HEK293 (cell line): ENCODE measurements at regions not wholly inside any gene's neighbourhood (a gene's known extent, or its start where the extent isn't known, plus 50 kb on each side); places are given as distances from the start of the nearest gene placed in this dataset.

Experiments used
- MYNN ChIP-seq: fragments of 450-650 bp; formaldehyde crosslinking; IDR thresholded peaks from 2 replicates; pipeline ENCODE4 v1.5.1; 2016; ENCODE audit warnings: missing biosample characterization, missing genetic modification characterization, borderline replicate concordance
- TCF7L2 ChIP-seq: IDR thresholded peaks from 2 replicates; pipeline ENCODE4 v1.6.1; 2011; ENCODE audit warnings: low read depth, mild to moderate bottlenecking, inconsistent platforms, low read length, moderate library complexity, borderline replicate concordance
- YY2 ChIP-seq: fragments of 450-650 bp; formaldehyde crosslinking; IDR thresholded peaks from 2 replicates; pipeline ENCODE4 v1.5.1; 2016; ENCODE audit warnings: missing biosample characterization, missing genetic modification characterization
- ZFP37 ChIP-seq: fragments of 450-650 bp; formaldehyde crosslinking; IDR thresholded peaks from 2 replicates; pipeline ENCODE4 v1.5.1; 2016; ENCODE audit warnings: missing biosample characterization, missing genetic modification characterization
- ZNF146 ChIP-seq: fragments of 450-650 bp; formaldehyde crosslinking; IDR thresholded peaks from 2 replicates; pipeline ENCODE4 v1.5.1; 2016; ENCODE audit warnings: missing biosample characterization, missing genetic modification characterization
- ZNF16 ChIP-seq: fragments of 450-650 bp; formaldehyde crosslinking; IDR thresholded peaks from 2 replicates; pipeline ENCODE4 v1.5.1; 2016; ENCODE audit warnings: low read depth, missing biosample characterization, missing genetic modification characterization
- ZNF394 ChIP-seq: fragments of 450-650 bp; formaldehyde crosslinking; IDR thresholded peaks from 2 replicates; pipeline ENCODE4 v1.5.1; 2016; ENCODE audit warnings: missing biosample characterization, missing genetic modification characterization, mild to moderate bottlenecking, moderate library complexity, borderline replicate concordance
- ZNF776 ChIP-seq: fragments of 450-650 bp; formaldehyde crosslinking; IDR thresholded peaks from 2 replicates; pipeline ENCODE4 v1.5.0; 2017; ENCODE audit warnings: missing biosample characterization, missing genetic modification characterization, borderline replicate concordance
- ZSCAN16 ChIP-seq: fragments of 450-650 bp; formaldehyde crosslinking; IDR thresholded peaks from 2 replicates; pipeline ENCODE4 v1.5.1; 2016; ENCODE audit warnings: missing biosample characterization, missing genetic modification characterization
- TF ChIP-seq, protein P1 (sequence below): fragments of 450-650 bp; formaldehyde crosslinking; IDR thresholded peaks from 2 replicates; pipeline ENCODE4 v1.5.1; 2016; ENCODE audit warnings: missing biosample characterization, missing genetic modification characterization
- TF ChIP-seq, protein P2 (sequence below): fragments of 450-650 bp; formaldehyde crosslinking; IDR thresholded peaks from 2 replicates; pipeline ENCODE4 v1.5.1; 2016; ENCODE audit warnings: missing biosample characterization, missing genetic modification characterization
- TF ChIP-seq, protein P3 (sequence below): fragments of 450-650 bp; IDR thresholded peaks from 2 replicates; pipeline ENCODE4 v1.5.1; 2018; ENCODE audit warnings: missing biosample characterization, missing genetic modification characterization
- TF ChIP-seq, protein P4 (sequence below): fragments of 450-650 bp; formaldehyde crosslinking; IDR thresholded peaks from 2 replicates; pipeline ENCODE4 v1.5.1; 2016; ENCODE audit warnings: missing biosample characterization, missing genetic modification characterization
- TF ChIP-seq, protein P5 (sequence below): fragments of 450-650 bp; formaldehyde crosslinking; IDR thresholded peaks from 2 replicates; pipeline ENCODE4 v1.5.1; 2017; ENCODE audit warnings: missing biosample characterization, missing genetic modification characterization

DNA sequence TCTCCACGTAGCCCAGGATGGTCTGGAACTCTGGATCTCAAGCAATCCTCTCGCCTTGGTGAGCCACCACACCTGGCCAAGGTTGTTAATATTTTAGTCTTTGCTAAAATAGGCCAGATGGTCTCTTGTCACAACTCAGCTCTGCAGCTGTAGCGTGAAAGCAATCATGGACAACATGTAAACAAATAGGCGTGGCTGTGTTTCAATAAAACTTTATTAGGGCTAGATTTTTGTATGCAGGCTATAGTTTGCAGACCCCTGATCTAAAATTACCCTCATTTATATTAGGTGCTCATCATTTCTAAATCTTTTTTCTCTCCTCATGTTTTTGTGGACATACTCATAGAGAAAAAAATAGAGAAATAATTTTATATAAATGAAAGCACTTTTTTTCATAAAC is 72.1 kb upstream of the SLC28A3 start:
- TF ChIP-seq, protein P1, sequence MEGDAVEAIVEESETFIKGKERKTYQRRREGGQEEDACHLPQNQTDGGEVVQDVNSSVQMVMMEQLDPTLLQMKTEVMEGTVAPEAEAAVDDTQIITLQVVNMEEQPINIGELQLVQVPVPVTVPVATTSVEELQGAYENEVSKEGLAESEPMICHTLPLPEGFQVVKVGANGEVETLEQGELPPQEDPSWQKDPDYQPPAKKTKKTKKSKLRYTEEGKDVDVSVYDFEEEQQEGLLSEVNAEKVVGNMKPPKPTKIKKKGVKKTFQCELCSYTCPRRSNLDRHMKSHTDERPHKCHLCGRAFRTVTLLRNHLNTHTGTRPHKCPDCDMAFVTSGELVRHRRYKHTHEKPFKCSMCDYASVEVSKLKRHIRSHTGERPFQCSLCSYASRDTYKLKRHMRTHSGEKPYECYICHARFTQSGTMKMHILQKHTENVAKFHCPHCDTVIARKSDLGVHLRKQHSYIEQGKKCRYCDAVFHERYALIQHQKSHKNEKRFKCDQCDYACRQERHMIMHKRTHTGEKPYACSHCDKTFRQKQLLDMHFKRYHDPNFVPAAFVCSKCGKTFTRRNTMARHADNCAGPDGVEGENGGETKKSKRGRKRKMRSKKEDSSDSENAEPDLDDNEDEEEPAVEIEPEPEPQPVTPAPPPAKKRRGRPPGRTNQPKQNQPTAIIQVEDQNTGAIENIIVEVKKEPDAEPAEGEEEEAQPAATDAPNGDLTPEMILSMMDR (tag by site-specific recombination) = no peak
- TF ChIP-seq, protein P2, sequence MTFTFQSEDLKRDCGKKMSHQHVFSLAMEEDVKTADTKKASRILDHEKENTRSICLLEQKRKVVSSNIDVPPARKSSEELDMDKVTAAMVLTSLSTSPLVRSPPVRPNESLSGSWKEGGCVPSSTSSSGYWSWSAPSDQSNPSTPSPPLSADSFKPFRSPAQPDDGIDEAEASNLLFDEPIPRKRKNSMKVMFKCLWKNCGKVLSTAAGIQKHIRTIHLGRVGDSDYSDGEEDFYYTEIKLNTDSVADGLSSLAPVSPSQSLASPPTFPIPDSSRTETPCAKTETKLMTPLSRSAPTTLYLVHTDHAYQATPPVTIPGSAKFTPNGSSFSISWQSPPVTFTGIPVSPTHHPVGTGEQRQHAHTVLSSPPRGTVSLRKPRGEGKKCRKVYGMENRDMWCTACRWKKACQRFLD = no peak
- TF ChIP-seq, protein P3, sequence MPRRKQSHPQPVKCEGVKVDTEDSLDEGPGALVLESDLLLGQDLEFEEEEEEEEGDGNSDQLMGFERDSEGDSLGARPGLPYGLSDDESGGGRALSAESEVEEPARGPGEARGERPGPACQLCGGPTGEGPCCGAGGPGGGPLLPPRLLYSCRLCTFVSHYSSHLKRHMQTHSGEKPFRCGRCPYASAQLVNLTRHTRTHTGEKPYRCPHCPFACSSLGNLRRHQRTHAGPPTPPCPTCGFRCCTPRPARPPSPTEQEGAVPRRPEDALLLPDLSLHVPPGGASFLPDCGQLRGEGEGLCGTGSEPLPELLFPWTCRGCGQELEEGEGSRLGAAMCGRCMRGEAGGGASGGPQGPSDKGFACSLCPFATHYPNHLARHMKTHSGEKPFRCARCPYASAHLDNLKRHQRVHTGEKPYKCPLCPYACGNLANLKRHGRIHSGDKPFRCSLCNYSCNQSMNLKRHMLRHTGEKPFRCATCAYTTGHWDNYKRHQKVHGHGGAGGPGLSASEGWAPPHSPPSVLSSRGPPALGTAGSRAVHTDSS (tag by site-specific recombination) = no peak
- TF ChIP-seq ZNF394 (tag by site-specific recombination) = no peak
- no peak for TF ChIP-seq ZNF776 (tag by site-specific recombination)
- TF ChIP-seq ZSCAN16 = no peak
- TF ChIP-seq, protein P4, sequence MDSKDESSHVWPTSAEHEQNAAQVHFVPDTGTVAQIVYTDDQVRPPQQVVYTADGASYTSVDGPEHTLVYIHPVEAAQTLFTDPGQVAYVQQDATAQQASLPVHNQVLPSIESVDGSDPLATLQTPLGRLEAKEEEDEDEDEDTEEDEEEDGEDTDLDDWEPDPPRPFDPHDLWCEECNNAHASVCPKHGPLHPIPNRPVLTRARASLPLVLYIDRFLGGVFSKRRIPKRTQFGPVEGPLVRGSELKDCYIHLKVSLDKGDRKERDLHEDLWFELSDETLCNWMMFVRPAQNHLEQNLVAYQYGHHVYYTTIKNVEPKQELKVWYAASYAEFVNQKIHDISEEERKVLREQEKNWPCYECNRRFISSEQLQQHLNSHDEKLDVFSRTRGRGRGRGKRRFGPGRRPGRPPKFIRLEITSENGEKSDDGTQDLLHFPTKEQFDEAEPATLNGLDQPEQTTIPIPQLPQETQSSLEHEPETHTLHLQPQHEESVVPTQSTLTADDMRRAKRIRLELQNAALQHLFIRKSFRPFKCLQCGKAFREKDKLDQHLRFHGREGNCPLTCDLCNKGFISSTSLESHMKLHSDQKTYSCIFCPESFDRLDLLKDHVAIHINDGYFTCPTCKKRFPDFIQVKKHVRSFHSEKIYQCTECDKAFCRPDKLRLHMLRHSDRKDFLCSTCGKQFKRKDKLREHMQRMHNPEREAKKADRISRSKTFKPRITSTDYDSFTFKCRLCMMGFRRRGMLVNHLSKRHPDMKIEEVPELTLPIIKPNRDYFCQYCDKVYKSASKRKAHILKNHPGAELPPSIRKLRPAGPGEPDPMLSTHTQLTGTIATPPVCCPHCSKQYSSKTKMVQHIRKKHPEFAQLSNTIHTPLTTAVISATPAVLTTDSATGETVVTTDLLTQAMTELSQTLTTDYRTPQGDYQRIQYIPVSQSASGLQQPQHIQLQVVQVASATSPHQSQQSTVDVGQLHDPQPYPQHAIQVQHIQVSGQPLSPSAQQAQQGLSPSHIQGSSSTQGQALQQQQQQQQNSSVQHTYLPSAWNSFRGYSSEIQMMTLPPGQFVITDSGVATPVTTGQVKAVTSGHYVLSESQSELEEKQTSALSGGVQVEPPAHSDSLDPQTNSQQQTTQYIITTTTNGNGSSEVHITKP (tag by site-specific recombination) = no peak
- TF ChIP-seq ZNF146 = no peak
- TF ChIP-seq, protein P5, sequence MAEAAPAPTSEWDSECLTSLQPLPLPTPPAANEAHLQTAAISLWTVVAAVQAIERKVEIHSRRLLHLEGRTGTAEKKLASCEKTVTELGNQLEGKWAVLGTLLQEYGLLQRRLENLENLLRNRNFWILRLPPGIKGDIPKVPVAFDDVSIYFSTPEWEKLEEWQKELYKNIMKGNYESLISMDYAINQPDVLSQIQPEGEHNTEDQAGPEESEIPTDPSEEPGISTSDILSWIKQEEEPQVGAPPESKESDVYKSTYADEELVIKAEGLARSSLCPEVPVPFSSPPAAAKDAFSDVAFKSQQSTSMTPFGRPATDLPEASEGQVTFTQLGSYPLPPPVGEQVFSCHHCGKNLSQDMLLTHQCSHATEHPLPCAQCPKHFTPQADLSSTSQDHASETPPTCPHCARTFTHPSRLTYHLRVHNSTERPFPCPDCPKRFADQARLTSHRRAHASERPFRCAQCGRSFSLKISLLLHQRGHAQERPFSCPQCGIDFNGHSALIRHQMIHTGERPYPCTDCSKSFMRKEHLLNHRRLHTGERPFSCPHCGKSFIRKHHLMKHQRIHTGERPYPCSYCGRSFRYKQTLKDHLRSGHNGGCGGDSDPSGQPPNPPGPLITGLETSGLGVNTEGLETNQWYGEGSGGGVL (tag by site-specific recombination) = no peak
- no peak for TF ChIP-seq ZNF16 (tag by site-specific recombination)
- TF ChIP-seq TCF7L2 = no peak
- no peak for TF ChIP-seq MYNN (tag by site-specific recombination)
- TF ChIP-seq YY2 (tag by site-specific recombination) = no peak
- TF ChIP-seq ZFP37 (tag by site-specific recombination) = no peak
